Endodermal cell (in vitro differentiated cells): ENCODE measurements at regions not wholly inside any gene's neighbourhood (a gene's known extent, or its start where the extent isn't known, plus 50 kb on each side); places are given as distances from the start of the nearest gene placed in this dataset.

ENCODE experiments used
- DNase-seq: peaks from one replicate; pipeline ENCODE4 v3.0.0-alpha.2; 2017
- H3K27ac ChIP-seq: 2 replicates; pipeline ENCODE4 v1.5.1; 2013; ENCODE audit warnings: mild to moderate bottlenecking, low read depth, low read length, moderate library complexity
- H3K27me3 ChIP-seq: 2 replicates; pipeline ENCODE4 v1.6.1; 2013; ENCODE audit warnings: mild to moderate bottlenecking, low read length, moderate library complexity; ENCODE audit not compliant: insufficient read depth, control insufficient read depth, poor library complexity, severe bottlenecking
- H3K36me3 ChIP-seq: 2 replicates; pipeline ENCODE4 v1.7.0; 2013; ENCODE audit warnings: mild to moderate bottlenecking, low read length, moderate library complexity; ENCODE audit not compliant: control insufficient read depth, insufficient read depth
- H3K4me1 ChIP-seq: one replicate; pipeline ENCODE4 v1.7.0; 2013; ENCODE audit warnings: low read length; ENCODE audit not compliant: control insufficient read depth, insufficient read depth
- H3K4me3 ChIP-seq: 2 replicates; pipeline ENCODE4 v1.5.1; 2013; ENCODE audit warnings: mild to moderate bottlenecking, low read length, moderate library complexity
- H3K9ac ChIP-seq: 2 replicates; pipeline ENCODE4 v1.6.1; 2013; ENCODE audit warnings: mild to moderate bottlenecking, low read length, moderate library complexity; ENCODE audit not compliant: poor library complexity, severe bottlenecking; ENCODE audit errors: extremely low read depth
- H3K9me3 ChIP-seq: 2 replicates; pipeline ENCODE4 v1.6.1; 2013; ENCODE audit warnings: mild to moderate bottlenecking, low read length, moderate library complexity; ENCODE audit not compliant: control insufficient read depth
- H3K27ac Mint-ChIP-seq: 2 replicates; pipeline ENCODE4 v1.8.0; 2020; ENCODE audit warnings: mixed read lengths
- H3K27me3 Mint-ChIP-seq: 2 replicates; pipeline ENCODE4 v1.8.0; 2021; ENCODE audit warnings: mild to moderate bottlenecking, mixed read lengths; ENCODE audit not compliant: insufficient read depth
- H3K36me3 Mint-ChIP-seq: 2 replicates; pipeline ENCODE4 v1.8.0; 2020; ENCODE audit warnings: low read depth, mixed read lengths
- H3K4me1 Mint-ChIP-seq: 2 replicates; pipeline ENCODE4 v1.8.0; 2020; ENCODE audit warnings: mixed read lengths
- H3K4me3 Mint-ChIP-seq: 2 replicates; pipeline ENCODE4 v1.8.0; 2020; ENCODE audit warnings: mild to moderate bottlenecking, moderate library complexity, mixed read lengths
- H3K9me3 Mint-ChIP-seq: 2 replicates; pipeline ENCODE4 v1.8.0; 2020; ENCODE audit warnings: mild to moderate bottlenecking, mixed read lengths
- WGBS, 2 experiments: methylation state at CpG; one replicate each; pipeline versions ENCODE4 v1.1.5 to v1.1.7; 2013; ENCODE audit warnings: missing lambda C conversion rate in 2 of 2, mixed read lengths in 1 of 2; ENCODE audit not compliant: insufficient coverage in 1 of 2, insufficient read length in 1 of 2; 5-methylcytosine and 5-hydroxymethylcytosine counted together
- TF ChIP-seq, protein P1 (sequence below): fragments of 200-600 bp; sonication (generic); conservative IDR thresholded peaks from 2 replicates; pipeline ENCODE4 v1.5.0; 2021; ENCODE audit warnings: antibody characterized with exemption, mild to moderate bottlenecking

GRCh38 chr5:20370061-20370460 is 382.1 kb upstream of the CDH18 start:
- TF ChIP-seq, protein P1, sequence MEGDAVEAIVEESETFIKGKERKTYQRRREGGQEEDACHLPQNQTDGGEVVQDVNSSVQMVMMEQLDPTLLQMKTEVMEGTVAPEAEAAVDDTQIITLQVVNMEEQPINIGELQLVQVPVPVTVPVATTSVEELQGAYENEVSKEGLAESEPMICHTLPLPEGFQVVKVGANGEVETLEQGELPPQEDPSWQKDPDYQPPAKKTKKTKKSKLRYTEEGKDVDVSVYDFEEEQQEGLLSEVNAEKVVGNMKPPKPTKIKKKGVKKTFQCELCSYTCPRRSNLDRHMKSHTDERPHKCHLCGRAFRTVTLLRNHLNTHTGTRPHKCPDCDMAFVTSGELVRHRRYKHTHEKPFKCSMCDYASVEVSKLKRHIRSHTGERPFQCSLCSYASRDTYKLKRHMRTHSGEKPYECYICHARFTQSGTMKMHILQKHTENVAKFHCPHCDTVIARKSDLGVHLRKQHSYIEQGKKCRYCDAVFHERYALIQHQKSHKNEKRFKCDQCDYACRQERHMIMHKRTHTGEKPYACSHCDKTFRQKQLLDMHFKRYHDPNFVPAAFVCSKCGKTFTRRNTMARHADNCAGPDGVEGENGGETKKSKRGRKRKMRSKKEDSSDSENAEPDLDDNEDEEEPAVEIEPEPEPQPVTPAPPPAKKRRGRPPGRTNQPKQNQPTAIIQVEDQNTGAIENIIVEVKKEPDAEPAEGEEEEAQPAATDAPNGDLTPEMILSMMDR = no peak
- Histone ChIP-seq H3K27me3 (no peaks in the 10 kb centered on the region), H3K9me3 (no peaks in the 10 kb centered on the region), H3K27ac (no peak overlapping the region), H3K4me3 (no peak overlapping the region), H3K36me3 (no peaks in the 10 kb centered on the region), H3K4me1 (no peaks in the 10 kb centered on the region), H3K9ac (no peak overlapping the region)
- no peaks in the 10 kb centered on the region for H3K27me3 Mint-ChIP-seq
- DNase-seq = no peak
- no peaks in the 10 kb centered on the region for H3K9me3 Mint-ChIP-seq
- H3K36me3 Mint-ChIP-seq = no peaks in the 10 kb centered on the region
- no peak overlapping the region for H3K27ac Mint-ChIP-seq
- no peak overlapping the region for H3K4me3 Mint-ChIP-seq
- WGBS, 2 experiments = 92 to 100% methylated on average over 1 to 2 of the region's 2 CpGs
- no peaks in the 10 kb centered on the region for H3K4me1 Mint-ChIP-seq

GRCh38 chr5:20369518-20369885 is 381.5 kb upstream of the CDH18 start:
- H3K27me3 ChIP-seq = no peaks in the 10 kb centered on the region
- DNase-seq = no peak
- H3K27ac Mint-ChIP-seq = no peak overlapping the region
- 89 to 100% methylated on average over 1 to 3 of the region's 3 CpGs for whole genome bisulfite sequencing, 2 experiments
- H3K36me3 Mint-ChIP-seq = no peaks in the 10 kb centered on the region
- H3K4me3 Mint-ChIP-seq = no peak overlapping the region
- no peaks in the 10 kb centered on the region for H3K4me1 Mint-ChIP-seq
- H3K4me1 ChIP-seq = no peaks in the 10 kb centered on the region
- H3K9me3 ChIP-seq = no peaks in the 10 kb centered on the region
- H3K27me3 Mint-ChIP-seq = no peaks in the 10 kb centered on the region
- no peak overlapping the region for H3K9ac ChIP-seq
- no peak overlapping the region for H3K4me3 ChIP-seq
- H3K9me3 Mint-ChIP-seq = no peaks in the 10 kb centered on the region
- no peak overlapping the region for H3K27ac ChIP-seq
- H3K36me3 ChIP-seq = no peaks in the 10 kb centered on the region
- TF ChIP-seq, protein P1 = no peak

- Histone ChIP-seq H3K9me3 (no peaks in the 10 kb centered on the region), H3K9ac (no peak overlapping the region), H3K27ac (no peak overlapping the region), H3K4me1 (no peaks in the 10 kb centered on the region), H3K36me3 (no peaks in the 10 kb centered on the region), H3K4me3 (no peak overlapping the region), H3K27me3 (no peaks in the 10 kb centered on the region)
- 90 to 92% methylated on average over 3 of the region's 3 CpGs for WGBS, 2 experiments
- no peaks in the 10 kb centered on the region for H3K27me3 Mint-ChIP-seq
- H3K4me3 Mint-ChIP-seq = no peak overlapping the region
- DNase-seq = no peak
- H3K4me1 Mint-ChIP-seq = no peaks in the 10 kb centered on the region
- H3K36me3 Mint-ChIP-seq = no peaks in the 10 kb centered on the region
- TF ChIP-seq, protein P1 = no peak
- no peak overlapping the region for H3K27ac Mint-ChIP-seq
- no peaks in the 10 kb centered on the region for H3K9me3 Mint-ChIP-seq
Measured at GRCh38 chr5:20368571-20369517, 380.8 kb upstream of the CDH18 start.
